ENCODE measurements at regions not wholly inside any gene's neighbourhood (a gene's known extent, or its start where the extent isn't known, plus 50 kb on each side); places are given as distances from the start of the nearest gene placed in this dataset.

- no peak for TF ChIP-seq CTCF (IDR thresholded peaks at IDR 0.05 in 8 of 11, conservative IDR thresholded peaks at IDR 0.05 in 3 of 11)
- TF ChIP-seq POLR2A (IDR thresholded peaks at IDR 0.05) = no peak
- no peak for TF ChIP-seq POLR2AphosphoS5 (IDR thresholded peaks at IDR 0.05)
- Histone ChIP-seq H3K4me3 (no peak overlapping the region), H3K27ac (no peak overlapping the region), H3K36me3 (no peaks in the 10 kb centered on the region), H3K27me3 (replicated peaks in 1 of 7) (peaks cover 0 to 17% (median 0%) of the 10 kb centered on the region in 7 donors), H3K9me3 (no peaks in the 10 kb centered on the region), H3K4me1 (no peaks in the 10 kb centered on the region)
- 76 to 92% (median 83%) methylated on average over 4 of the region's 4 CpGs for WGBS, 5 donors
- DNase-seq = no peak
- intact Hi-C loops (cut with DNase I; ENCODE audit: low total_unique reads) = no loop called here
Measured at GRCh38 chrX:16311671-16312070, 144.4 kb downstream of the MAGEB17 start.

- no peak for DNase-seq
- intact Hi-C loops (cut with DNase I; ENCODE audit: low total_unique reads) = no loop called here
- 56 to 76% (median 71%) methylated on average over 13 of the region's 13 CpGs for WGBS, 5 donors
- H3K9me3 ChIP-seq = no peaks in the 10 kb centered on the region
- no peak for TF ChIP-seq CTCF (IDR thresholded peaks at IDR 0.05 in 8 of 11, conservative IDR thresholded peaks at IDR 0.05 in 3 of 11)
- H3K4me1 ChIP-seq = no peaks in the 10 kb centered on the region
- H3K36me3 ChIP-seq = no peaks in the 10 kb centered on the region
- no peak overlapping the region for H3K27ac ChIP-seq
- H3K27me3 ChIP-seq (replicated peaks in 1 of 7) = peaks cover 0 to 17% (median 0%) of the 10 kb centered on the region in 7 donors
- no peak overlapping the region for H3K4me3 ChIP-seq
Measured at GRCh38 chrX:16312761-16313623, 145.7 kb downstream of the MAGEB17 start.

GRCh38 chrX:16316331-16316730, 149.1 kb downstream of the MAGEB17 start:
- Histone ChIP-seq H3K36me3 (no peaks in the 10 kb centered on the region), H3K4me3 (no peak overlapping the region), H3K27ac (no peak overlapping the region), H3K27me3 (replicated peaks in 1 of 7) (no peaks in the 10 kb centered on the region), H3K4me1 (no peaks in the 10 kb centered on the region), H3K9me3 (no peaks in the 10 kb centered on the region)
- no peak for TF ChIP-seq POLR2AphosphoS5 (IDR thresholded peaks at IDR 0.05)
- DNase-seq = no peak
- intact Hi-C loops (cut with DNase I; ENCODE audit: low total_unique reads) = no loop called here
- 70 to 81% (median 79%) methylated on average over 4 of the region's 4 CpGs for WGBS, 5 donors

GRCh38 chrX:16319929-16320328, 152.6 kb downstream of the MAGEB17 start:
- TF ChIP-seq CTCF (IDR thresholded peaks at IDR 0.05 in 8 of 11, conservative IDR thresholded peaks at IDR 0.05 in 3 of 11) = no peak
- no peak for TF ChIP-seq POLR2A (IDR thresholded peaks at IDR 0.05)
- no peak for TF ChIP-seq POLR2AphosphoS5 (IDR thresholded peaks at IDR 0.05)
- no peak overlapping the region for H3K4me3 ChIP-seq
- no peaks in the 10 kb centered on the region for H3K4me1 ChIP-seq
- 82 to 94% (median 88%) methylated on average over 2 of the region's 2 CpGs for WGBS, 5 donors
- intact Hi-C loops (cut with DNase I; ENCODE audit: low total_unique reads) = no loop called here
- no peaks in the 10 kb centered on the region for H3K9me3 ChIP-seq
- H3K27ac ChIP-seq = no peak overlapping the region
- no peaks in the 10 kb centered on the region for H3K27me3 ChIP-seq (replicated peaks in 1 of 7)
- DNase-seq = no peak
- H3K36me3 ChIP-seq = no peaks in the 10 kb centered on the region
